PC-9 (cell line): ENCODE measurements at regions not wholly inside any gene's neighbourhood (a gene's known extent, or its start where the extent isn't known, plus 50 kb on each side); places are given as distances from the start of the nearest gene placed in this dataset.

Source experiments
- CTCF ChIP-seq: fragments of 200-600 bp; sonication (generic); conservative IDR thresholded peaks from 2 replicates; pipeline ENCODE4 v1.6.1; 2017; ENCODE audit warnings: mixed run types, antibody characterized with exemption, mild to moderate bottlenecking, moderate library complexity
- EZH2 ChIP-seq: fragments of 200-600 bp; sonication (generic); IDR thresholded peaks from 2 replicates; pipeline ENCODE4 v1.8.0; 2017; ENCODE audit warnings: antibody characterized with exemption, low read depth

- TF ChIP-seq EZH2 (no peak), CTCF (no peak)
These were observed 1021.2 kb downstream of the NR2F1-AS1 start for GRCh38 chr5:92559781-92560180.
